Fibroblast of the aortic adventitia (primary cell): ENCODE measurements at regions not wholly inside any gene's neighbourhood (a gene's known extent, or its start where the extent isn't known, plus 50 kb on each side); places are given as distances from the start of the nearest gene placed in this dataset.

Source experiments
- DNase-seq: peaks from one replicate; pipeline ENCODE4 v3.0.0-alpha.2; 2010; ENCODE audit warnings: low read depth
- H3K4me3 ChIP-seq: 2 replicates; pipeline ENCODE4 v1.5.1; 2011; ENCODE audit warnings: low read depth, mild to moderate bottlenecking, control low read depth, low read length, moderate library complexity
- CTCF ChIP-seq: IDR thresholded peaks from 2 replicates; pipeline ENCODE4 v1.5.1; 2011; ENCODE audit warnings: mild to moderate bottlenecking, low read length, control low read depth, inconsistent platforms; ENCODE audit not compliant: insufficient read depth

GRCh38 chr4:101678180-101678579, 112.3 kb upstream of the BANK1 start:
- peak; percentile 18 for DNase-seq
- no peak for TF ChIP-seq CTCF
- H3K4me3 ChIP-seq: no peak overlapping the region

GRCh38 chr4:101670897-101671296, 119.6 kb upstream of the BANK1 start:
- DNase-seq: peak; percentile 40
- no peak for TF ChIP-seq CTCF
- H3K4me3 ChIP-seq: no peak overlapping the region

- no peak overlapping the region for H3K4me3 ChIP-seq
- TF ChIP-seq CTCF: no peak
- no peak for DNase-seq
Measured at GRCh38 chr4:101670370-101670769, 120.2 kb upstream of the BANK1 start.

GRCh38 chr4:101669832-101670188, 120.7 kb upstream of the BANK1 start:
- TF ChIP-seq CTCF: no peak
- DNase-seq: peak; percentile 48
- H3K4me3 ChIP-seq: no peak overlapping the region

- peak; percentile 32 for DNase-seq
- TF ChIP-seq CTCF: no peak
- H3K4me3 ChIP-seq: no peak overlapping the region
Measured at GRCh38 chr4:101669138-101669831, 121.2 kb upstream of the BANK1 start.

GRCh38 chr4:101667348-101667747, 123.2 kb upstream of the BANK1 start:
- TF ChIP-seq CTCF: no peak
- no peak overlapping the region for H3K4me3 ChIP-seq
- DNase-seq: peak; percentile 20

GRCh38 chr4:101660607-101661006, 129.9 kb upstream of the BANK1 start:
- TF ChIP-seq CTCF: no peak
- peak; percentile 28 for DNase-seq
- no peak overlapping the region for H3K4me3 ChIP-seq
